NCI-H2171 treated with DMSO at 0.1 percent for 48 hours (cell line): ENCODE measurements at regions not wholly inside any gene's neighbourhood (a gene's known extent, or its start where the extent isn't known, plus 50 kb on each side); places are given as distances from the start of the nearest gene placed in this dataset.

Experiments used
- DNase-seq: peaks from one replicate; lab custom pipeline; 2025; lab: John Stamatoyannopoulos, UW

GRCh38 chr1:98480271-98480670 lies 181.2 kb upstream of the SNX7 start:
- no peak for DNase-seq

DNA sequence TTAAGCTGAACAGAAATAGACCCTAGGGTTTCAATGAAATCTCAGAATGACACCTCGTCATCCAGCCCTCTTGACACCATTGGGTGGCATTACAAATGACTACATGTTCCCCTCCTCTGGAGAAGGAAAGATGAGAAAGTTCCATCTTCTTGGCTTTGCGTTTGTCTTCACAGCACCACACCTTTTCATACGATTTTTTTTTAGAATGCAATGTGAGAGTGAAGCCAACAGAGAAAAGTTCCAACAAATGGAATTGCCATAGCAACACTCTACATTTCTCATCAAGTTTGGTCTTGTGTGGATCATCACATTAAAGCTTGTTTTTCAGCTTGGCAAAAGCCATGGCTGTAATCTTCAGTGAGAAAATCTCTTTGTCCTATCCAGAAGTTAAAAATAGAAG lies 183.4 kb upstream of the SNX7 start:
- DNase-seq = no peak

- no peak for DNase-seq
These were observed 188.6 kb upstream of the SNX7 start for GRCh38 chr1:98472878-98473277.

GRCh38 chr1:98471633-98472032 lies 189.9 kb upstream of the SNX7 start:
- DNase-seq = no peak

DNA sequence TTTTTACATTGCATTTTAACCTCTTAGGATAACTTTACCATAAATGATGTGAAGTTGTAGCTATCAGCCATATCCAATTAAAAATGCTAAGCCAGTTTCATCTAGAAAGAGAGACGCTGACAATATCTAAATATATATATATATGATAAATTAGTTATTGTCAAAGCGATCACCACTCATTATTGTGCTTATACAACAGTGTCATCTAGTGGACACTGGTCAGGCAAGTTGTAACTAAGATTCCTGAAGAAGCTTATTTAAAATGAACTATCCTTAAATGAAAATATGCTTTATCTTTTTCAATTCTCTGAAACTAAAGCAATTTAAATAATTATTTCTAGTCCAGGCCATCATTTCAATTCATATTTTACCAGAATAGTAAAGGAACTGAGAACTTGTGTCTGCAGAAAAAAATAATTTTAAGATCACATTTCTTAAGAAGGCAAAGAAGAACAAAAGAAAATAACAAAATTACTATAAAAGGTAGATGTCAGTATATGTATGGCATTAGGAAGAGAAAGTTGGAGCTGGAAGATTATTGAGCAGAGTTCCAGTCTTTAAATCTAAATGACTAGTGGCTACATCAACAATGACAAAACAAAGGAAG lies 193.3 kb upstream of the SNX7 start:
- peak; percentile 39 for DNase-seq

- DNase-seq = no peak
These were observed 193.9 kb upstream of the SNX7 start for GRCh38 chr1:98467586-98467985.

GRCh38 chr1:98467122-98467521 lies 194.4 kb upstream of the SNX7 start:
- no peak for DNase-seq

DNA sequence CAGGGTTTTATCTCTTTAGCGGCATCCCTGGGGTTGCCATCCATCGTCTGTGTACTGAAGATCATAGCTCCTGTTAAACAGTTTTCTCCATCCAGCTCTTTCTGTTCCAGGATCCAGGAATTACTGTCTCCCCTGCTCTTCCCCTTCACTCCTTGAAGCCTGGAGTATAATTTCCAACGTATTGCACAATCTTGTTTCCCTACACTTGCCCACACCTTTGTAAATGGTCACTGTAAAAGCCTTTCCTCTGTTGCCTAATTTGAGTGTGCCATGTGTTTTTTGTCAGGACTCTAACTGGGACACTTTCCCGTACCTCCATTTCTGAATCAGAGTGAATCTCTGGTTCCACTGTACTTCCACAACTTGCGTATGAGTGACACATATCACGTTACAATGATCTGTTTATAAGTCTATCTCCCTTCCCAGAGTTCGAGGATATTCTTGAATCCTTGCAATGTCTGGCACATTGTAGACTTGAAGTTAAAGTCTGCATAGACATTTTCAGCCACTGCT lies 199.6 kb upstream of the SNX7 start:
- no peak for DNase-seq

DNA sequence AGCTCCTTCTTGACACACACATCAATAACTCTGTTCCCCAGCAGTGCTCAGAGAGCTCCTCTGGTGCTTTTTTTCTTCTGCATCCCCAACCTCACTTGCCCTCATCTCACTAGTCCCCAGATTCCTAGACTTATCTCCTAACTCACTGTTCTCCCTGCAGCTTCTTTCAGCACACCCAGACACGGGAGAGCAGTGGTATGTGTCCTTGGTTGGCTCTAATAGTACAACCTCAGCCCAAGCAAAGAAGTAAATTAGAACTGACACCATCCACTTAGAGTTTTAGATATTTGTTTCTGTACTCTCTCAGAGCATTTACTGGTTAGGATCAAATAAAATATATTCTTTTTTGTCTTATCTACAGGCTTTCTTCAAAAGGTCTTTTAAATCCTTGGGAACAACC lies 201.4 kb upstream of the SNX7 start:
- DNase-seq = no peak

DNA sequence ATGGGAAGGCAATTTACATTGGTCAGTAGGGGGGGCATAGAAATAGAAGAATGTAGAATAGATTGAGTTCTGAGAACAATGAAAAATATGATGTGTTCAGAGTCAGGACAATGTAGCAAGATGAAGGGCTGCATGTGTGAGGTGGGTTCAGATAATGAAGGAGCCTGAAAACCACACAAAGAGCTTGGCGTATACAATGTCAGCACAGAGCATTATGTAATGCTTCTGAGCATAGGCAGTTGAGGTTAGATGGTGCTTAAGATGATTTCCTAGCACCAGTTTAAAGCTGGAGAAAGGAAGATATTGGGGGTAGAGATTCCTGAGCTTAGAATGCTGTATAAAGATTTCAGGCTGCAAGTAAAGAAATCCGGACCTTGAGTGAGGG lies 202.0 kb upstream of the SNX7 start:
- no peak for DNase-seq

GRCh38 chr1:98458511-98459485 lies 202.7 kb upstream of the SNX7 start:
- DNase-seq = no peak

DNA sequence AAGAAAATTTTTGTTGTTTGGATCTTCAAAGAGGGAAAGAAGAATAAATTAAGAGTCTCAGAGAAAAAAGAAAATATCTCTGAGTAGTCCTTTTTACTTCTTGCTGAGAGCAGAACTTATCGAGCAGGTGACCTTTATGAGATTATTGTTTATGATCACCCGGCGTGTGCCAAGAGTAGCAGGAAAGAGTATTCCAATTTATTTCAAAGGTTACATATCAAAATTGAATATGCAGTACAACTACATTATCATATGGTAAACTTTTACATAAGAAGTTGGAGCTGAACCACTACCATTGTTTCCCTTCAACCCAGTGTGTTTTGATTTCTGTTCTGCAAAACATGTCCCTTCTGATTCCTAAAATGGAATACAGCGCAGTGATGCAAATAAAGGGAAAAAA lies 204.3 kb upstream of the SNX7 start:
- no peak for DNase-seq

GRCh38 chr1:98454666-98455065 lies 206.9 kb upstream of the SNX7 start:
- DNase-seq = no peak

- no peak for DNase-seq
These were observed 208.5 kb upstream of the SNX7 start for GRCh38 chr1:98453066-98453465.

GRCh38 chr1:98452162-98452561 lies 209.4 kb upstream of the SNX7 start:
- DNase-seq = no peak

DNA sequence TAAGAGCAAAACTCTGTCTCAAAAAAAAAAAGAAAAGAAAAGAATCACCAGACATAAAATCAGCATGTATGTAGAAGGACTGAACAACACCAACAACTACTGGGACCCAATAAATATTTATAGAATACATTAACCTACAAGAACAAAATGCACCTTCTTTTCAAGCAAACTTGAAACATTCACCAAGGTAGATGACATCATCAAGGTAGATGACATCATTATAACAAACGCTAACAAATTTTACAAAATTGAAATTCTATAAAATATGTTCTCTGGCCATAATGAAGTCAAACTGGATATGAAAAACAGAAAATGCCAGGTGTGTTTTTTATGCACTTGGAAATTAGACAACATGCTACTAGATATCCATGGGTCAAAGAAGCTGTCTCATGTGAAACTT lies 220.2 kb upstream of the SNX7 start:
- DNase-seq = no peak

GRCh38 chr1:98439471-98439870 lies 222.1 kb upstream of the SNX7 start:
- DNase-seq = no peak

- no peak for DNase-seq
These were observed 224.0 kb upstream of the SNX7 start for GRCh38 chr1:98437540-98437939.

GRCh38 chr1:98437011-98437410 lies 224.5 kb upstream of the SNX7 start:
- no peak for DNase-seq

- DNase-seq = peak; percentile 30
These were observed 231.5 kb upstream of the SNX7 start for GRCh38 chr1:98429965-98430443.

GRCh38 chr1:98428864-98429263 lies 232.7 kb upstream of the SNX7 start:
- no peak for DNase-seq

DNA sequence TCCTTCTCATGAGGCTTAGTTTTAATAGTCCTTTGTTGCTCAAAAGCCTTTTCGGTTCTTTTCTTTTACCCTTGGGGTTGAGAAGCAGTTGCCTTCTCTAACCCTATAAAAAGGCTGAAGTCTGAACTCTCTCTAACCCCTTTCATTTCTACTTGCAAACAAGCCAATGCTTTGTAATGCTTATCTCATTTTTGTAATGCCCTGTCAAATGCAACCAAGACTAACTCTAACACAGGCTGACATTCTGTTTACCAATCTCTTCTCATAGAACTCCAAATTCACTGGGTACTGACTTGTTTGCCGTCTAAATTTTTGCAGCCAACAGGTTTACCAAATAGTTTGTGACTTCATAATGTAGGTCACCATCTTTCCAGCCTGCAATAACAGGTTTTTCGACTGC lies 233.9 kb upstream of the SNX7 start:
- DNase-seq = no peak

DNA sequence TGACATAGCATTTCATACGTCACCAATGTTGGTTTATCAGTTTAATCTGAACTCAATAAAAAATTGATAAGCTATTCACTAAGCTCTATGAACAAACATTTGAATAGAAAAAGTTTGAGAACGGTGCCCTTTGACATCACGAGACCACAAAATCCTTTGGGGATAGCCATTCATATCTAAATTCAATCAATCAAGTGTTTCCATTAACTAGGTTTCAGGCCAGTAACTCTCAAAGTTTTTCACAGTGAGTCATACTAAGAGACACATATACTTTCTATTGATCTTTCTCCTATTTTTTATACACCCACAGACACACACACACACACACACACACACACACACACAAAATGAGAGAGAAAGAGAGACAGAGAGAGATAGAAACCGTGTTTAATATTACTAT lies 235.4 kb upstream of the SNX7 start:
- DNase-seq = no peak
